T-helper 9 cell (primary cell): ENCODE measurements at regions not wholly inside any gene's neighbourhood (a gene's known extent, or its start where the extent isn't known, plus 50 kb on each side); places are given as distances from the start of the nearest gene placed in this dataset.
"Not testable (repeated sequence)": the region's sequence is repeated elsewhere in the genome, so short reads cannot be mapped to it uniquely, and the experiment has no call there.

Experiments used
- DNase-seq: peaks from one replicate; pipeline ENCODE4 v3.0.0-alpha.2; 2020

DNA sequence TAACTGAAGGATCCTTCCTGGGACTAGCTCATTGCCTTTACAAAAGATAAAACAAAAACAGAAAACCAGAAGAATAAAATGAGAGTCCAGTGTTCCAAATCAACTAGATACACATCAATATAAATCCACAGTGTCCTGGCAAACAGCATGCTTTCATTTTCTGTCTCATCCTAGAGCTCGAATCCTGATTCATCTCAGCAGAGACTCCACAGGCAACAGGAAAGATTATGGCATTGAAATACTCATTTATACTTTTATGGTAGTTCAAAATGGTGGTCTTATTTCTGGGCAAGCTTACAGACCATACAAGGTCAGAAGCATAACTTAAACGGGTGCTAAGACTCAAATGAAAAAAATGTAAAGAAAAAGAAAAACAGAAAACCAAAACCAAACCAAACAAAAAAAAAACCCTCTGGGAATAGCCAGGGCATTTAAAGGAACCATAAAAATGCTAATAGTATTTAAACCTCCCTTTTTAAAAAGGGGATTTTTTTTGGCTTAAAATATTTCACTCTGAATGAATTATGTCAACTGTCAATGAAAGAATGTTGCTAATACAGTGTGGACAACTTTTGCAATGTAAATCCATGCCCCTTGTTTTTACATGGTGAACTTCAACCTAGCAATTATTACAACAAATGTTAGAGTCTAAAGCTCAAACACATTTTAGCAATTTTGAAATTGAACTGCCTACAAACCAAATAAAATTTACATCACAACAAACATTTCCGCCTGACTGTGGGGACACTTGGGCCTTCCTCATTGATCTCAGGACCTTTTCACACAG lies 57.9 kb downstream of the GPR101 start:
- no peak for DNase-seq

DNA sequence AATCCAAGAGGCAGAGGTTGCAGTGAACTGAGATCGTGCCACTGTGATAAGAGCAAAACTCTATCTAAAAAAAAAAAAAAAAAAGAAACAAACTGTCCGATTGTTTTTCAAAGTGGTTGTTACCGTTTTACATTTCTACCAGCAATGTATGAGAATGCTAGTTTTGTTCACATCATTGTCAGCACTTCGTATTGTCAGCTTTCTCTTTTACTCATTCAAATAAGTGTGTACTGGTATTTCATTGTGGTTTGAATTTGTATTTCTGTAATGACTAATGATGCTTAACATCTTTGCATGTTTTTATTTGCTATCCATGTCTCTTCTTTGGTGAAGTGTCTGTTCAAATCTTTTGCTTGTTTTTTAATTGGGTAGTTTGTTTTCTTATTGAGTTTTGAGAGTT lies 65.8 kb downstream of the GPR101 start:
- no peak for DNase-seq

DNA sequence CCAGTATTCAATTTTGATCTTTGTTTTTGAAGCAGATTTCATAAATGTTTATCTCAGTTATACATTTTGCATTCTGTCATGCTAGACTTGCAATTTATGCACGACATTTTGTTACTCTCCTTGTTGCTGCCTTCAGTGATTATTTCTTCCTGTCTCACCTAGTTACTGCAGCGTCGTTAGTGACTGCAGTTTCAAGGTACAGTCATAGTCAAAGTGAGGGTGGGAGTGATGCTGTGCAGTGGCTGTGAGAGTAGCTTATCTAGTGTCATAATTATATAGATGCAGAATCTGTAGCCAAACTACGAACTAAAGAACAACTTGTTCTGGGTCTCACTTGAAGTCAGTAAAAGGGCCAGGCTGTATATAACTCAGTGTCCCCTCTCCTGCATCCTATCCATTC lies 69.8 kb downstream of the GPR101 start:
- DNase-seq, result no peak

DNA sequence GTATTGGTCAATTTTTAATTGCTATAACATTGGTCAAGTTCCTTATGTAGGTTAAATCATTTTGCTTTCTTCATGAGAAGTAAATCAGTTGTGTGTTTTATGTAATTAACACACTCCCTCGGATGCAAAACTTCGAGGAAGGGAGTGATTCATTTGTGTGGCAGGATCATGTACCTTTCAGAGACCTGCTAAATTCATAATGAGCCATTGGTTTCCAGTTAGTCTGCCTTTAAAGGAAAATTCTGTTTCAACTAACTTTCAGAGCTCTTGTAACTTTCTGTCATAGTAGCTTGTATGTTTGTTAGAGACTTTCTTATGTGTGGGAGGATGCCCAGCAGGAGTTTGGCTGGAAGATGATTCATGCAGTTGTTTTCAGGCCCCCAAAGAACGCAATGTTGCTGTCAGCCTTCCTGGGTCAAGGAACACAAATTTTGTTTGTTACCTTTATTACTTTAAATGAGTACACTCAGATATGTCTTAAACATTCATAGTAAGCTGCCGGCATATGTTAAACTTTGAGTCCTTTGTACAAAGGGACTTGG lies 72.1 kb downstream of the GPR101 start:
- no peak for DNase-seq

DNA sequence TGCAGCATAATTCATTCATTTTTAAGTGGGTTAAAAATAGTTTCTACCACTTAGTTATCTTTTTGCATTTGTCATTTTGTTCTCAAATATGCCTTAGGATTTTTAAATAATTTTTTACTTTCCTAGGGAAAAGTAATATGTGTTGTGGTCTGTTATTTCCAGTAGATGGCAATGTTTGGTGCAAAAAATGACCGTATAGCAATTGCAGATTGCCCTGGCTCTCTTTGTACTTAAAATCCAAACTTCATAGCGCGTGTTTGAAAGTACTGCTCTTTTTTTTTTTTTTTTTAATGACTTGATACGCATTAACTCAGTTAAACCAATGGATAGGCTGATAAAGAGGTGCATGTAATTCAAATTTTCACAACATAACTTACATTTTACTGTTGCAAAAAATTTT lies 74.4 kb upstream of the RBMX start:
- no peak for DNase-seq

DNA sequence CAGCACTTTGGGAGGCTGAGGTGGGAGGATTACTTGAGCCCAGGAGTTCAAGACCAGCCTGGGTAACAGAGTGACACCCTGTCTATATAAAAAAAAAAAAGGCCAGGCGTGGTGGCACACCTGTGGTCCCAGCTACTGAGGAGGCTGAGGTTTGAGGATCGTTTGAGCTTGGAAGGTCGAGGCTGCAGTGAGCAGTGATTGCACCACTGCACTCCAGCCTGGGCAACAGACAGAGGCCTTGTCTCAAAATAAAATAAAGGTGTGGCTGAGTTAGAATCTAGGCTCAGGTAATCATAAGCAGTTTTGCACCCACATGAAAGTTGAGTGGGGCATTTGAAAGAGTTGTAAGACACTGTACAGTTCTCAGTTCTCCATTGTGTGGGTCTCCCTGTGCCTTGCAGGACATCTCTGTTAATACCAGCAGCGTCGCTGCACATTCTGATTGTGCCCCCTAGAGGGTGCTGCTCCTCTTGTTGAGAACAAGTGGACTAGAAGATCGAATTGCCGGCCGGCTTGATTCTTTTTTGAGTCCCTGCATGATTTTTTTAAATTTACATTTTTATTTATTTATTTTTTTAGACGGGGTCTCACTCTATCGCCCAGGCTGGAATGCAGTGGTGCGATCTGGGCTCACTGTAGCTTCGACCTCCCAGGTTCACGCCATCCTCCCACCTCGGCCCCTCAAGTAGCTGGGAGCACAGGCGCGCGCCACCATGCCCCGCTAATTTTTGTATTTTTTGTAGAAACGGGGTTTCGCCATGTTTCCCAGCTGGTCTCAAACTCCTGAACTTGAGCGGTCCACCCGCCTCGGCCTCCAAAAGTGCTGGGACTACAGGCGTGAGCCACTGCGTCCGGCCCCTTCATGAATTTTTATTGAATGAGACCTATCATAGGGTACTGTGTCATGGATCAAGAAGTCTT lies 73.6 kb upstream of the RBMX start:
- DNase-seq, result peak; percentile 28

DNA sequence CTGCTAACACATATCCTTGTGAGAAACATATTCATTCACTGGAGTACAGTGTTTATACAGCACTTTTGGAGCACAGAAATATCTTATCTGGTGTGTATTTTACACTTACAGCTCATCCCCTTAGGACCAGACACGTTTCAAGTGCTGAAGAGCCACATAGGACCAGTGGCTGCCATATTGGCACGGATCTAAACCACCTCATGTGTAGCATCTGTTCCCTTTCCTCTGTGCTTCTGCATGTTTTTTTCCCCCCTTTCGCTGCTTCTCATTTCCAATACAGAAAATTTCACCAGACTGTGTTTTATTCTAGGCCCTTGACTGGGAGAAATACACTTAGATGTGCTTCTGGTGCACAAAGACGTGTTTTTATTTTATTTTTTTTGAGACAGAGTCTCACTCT lies 69.7 kb upstream of the RBMX start:
- no peak for DNase-seq

DNA sequence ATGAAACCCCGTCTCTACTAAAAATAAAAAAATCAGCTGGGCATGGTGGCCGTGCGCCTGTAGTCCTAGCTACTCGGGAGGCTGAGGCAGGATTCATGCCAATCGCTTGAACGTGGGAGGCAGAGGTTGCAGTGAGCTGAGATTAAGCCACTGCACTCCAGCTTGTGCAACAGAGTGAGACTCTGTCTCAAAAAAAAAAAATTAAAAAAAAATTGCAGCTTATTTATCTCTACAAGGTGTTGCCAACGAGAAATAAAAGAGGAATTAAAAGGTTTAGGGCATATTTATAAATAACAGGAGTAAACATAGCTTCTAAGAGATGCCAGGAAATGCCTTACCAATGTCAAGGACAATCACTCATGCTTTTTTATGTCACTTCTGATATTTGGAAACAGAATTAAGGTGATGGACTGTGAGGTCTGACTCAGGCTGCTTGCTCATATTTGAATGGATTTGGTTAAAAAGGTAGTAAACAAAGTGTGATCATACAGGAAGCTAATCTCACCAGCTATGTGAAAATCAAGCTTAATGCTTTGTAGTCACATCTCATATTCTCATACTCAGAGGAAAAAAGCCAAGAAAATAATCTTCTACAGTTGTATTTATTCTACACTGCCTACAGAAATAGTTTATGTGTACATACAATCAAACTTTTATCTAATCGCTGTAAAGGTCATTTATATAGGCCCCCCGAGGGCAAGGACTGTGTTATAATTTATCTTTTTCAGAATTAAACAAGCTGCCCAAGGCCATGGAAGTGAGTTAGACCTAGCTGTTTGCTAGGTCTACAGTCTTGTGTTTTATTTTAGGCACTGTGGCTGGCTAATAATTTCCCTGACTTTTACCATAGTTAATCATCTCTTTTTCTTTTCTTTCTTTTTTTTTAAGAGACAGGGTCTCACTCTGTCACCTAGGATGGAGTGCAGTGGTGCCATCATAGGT lies 61.1 kb upstream of the RBMX start:
- no peak for DNase-seq

DNA sequence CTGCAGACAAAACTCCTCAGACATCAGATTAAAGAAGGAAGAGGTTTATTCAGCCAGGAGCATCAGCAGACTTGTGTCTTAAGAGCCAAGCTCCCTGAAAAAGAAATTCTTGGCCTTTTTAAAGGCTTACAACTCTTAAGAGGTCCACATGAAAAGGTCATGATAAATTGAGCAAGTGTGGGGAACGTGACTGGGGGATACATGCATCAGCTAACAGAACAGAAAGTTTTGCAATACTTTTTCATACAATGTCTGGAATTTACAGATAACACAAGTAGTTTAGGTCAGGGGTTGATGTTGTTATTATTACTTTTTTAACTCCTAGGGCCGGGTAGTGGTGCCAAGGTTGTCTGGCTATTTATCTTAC lies 55.6 kb upstream of the RBMX start:
- DNase-seq, result no peak

DNA sequence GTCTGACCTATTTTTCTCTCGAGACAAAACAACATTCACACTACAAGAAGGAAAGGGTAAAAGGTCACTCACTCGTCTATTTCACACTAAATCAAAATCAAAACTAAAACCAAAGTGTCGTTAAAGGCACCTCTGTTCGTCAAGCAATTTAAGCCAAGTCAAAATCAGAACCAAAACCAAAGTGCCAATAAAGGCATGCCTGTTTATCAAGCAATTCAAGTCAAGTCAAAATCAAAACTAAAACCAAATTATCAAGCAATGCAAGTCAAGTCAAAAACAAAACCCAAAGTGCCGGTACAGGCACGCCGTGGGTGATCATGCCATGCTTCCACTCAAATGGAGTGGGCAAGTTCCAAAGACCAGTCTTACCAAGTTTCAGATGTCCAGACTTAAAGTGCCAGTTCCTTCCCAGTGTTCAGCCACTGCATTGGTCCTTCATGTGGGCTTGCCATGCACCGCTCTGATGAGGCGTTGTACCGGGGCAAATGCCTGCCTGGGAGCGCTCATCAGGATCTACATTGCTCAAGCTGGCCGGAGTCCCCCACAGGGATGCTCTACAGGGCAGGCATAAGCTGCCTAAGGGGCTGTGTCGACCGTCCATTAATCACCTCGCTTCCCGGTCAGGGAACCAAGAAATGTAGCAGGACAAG lies 55.1 kb upstream of the RBMX start:
- DNase-seq, result not testable (repeated sequence)

DNA sequence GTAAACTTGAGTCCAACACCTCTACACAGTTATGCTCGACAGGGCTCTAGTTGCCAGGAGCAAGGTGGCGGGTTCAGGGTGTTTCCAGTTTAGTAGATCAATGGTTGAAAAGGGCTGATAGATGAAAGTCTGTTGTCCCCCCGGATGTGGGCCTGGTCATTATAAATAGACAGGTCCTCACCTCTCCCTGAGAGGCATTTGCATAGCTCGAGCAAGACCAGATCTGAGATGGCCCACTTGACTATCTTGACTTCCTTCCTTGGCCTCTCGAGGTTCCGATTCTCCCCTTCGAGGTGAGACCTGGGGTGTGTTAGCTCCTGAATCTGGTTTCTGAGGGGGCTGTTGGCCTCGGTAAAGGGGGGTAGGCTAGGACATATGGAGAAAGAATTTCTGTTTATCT lies 54.1 kb upstream of the RBMX start:
- DNase-seq, result not testable (repeated sequence)

DNA sequence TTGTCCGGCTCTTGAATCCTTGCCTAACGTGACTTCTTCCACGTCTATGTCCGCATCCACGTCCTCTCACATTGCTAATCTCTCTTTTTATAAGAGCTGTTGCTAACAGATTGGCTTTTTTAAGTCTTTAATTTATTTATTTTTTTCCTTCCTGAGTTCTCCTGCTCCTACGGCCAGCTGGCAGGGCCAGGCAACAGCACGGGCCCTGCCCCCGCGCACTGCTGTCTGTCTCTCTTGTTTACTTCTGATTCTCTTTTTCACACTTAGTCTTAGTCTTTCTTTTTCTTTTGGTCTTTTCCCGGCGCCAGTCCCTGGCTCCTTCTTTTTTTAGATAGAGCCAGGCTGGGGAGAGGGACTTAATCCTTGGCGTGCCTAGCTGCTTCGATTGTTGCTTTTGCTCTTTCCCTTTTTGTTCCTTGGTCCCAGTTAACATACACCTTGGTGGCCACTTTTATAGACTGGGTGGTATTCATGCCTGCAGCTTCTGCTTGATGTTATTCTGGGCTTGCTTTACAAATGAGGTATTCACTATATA lies 53.2 kb upstream of the RBMX start:
- DNase-seq, result no peak

DNA sequence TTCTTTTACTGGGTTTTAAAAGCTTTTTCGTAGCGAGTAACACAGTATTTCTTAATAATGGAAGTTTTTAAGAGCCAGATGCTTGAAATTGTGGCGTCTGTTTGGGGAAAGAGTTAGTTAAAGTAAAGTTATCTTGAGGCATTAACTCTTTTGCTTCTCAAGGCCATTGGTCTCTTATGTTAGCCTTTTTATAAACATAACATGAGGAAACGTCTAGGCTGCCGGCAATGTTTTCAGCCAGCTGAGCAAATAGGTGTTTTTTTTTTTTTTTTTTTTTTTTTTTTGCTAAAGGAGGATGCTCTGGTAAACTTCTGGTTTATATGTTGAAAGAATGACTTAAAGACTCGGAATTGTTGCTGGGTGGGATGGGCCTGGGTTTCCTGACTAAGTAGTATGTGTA lies 51.1 kb upstream of the RBMX start:
- no peak for DNase-seq
